DMS 273 (cell line): ENCODE measurements at regions not wholly inside any gene's neighbourhood (a gene's known extent, or its start where the extent isn't known, plus 50 kb on each side); places are given as distances from the start of the nearest gene placed in this dataset.
A peak's percentile ranks its signal among the peaks of the same experiment; 100 is the strongest.
"Not testable (repeated sequence)": the region's sequence is repeated elsewhere in the genome, so short reads cannot be mapped to it uniquely, and the experiment has no call there.

Experiments used
- DNase-seq: peaks from one replicate; lab custom pipeline; 2025; ENCODE audit not compliant: unreplicated experiment; lab: John Stamatoyannopoulos, UW

DNA sequence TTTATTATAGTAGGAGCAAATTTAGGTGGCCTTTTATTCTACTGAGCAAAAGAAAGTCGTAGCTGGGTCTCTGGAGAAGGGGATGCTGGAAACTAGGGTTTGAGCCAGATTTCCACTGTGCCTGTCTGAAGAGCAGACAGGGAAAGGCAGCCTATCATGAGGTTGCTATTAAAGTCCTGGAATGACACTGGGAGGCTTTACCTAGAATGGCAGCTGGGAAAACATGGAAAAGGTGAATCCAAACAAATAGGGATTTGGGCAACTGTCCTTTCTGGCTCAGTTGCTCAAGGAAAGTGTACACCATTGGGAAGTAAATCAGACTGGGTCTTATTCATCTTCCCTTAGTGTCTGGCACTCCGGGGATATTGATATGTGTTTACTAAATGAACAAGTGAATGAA, 154.6 kb downstream of the MTX2 start:
- DNase-seq: no peak

DNA sequence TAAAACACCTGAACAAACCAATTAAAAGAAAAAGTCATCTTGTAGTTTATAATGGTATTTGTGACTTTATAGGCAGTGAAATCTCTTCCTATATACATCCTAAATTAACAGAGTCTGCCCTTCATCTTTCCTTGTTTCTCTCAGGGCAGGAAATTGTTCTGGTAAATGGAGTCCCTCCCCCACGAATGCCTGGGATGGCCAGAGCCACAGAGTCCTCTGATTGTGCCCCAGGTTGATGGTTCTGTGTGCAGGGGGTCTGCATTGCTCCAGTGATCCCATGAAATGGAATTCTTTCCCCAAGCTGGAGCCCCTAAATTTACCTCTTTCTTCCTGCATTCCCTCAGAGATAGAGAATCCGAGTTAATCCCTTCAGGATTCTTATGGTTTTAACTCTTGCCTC, 155.5 kb downstream of the MTX2 start:
- DNase-seq: no peak

DNA sequence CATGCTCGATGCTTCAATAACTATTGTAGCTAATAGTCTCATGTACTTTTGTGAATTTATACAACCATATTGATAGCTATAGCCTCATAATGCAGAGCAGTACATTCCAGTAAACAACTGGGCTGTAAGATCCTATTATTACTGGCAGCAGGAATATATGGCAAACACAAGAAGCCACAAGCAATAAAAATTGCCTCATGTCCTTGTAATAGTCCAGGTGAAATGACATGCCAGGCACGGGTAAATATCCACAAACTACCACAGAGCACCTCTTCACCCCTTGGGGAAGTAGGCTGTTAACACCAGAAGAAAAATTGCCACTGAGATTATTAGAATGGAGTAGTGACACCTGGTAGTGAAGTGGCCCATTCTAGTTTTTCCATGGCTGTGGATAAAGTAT, 158.3 kb downstream of the MTX2 start:
- DNase-seq: no peak

DNA sequence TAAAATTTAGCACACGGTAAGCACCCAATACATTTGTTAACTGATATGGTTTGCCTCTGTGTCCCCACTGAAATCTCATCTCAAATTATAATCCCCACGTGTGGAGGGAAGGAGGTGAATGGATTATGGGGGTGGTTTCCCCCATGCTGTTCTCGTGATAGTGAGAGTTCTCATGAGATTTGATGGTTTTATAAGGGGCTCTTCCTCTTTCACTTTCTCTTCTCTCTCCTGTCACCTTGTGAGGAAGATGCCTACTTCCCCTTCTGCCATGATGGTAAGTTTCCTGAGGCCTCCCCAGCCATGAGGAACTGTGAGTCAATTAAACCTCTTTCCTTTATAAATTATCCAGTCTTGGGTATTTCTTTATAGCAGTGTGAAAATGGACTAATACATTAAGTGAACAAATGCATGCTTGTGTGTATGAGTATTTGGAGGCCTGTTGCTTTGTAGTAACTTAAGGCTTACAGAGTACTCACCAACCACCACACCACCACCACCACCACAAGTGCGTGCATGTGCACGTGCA, 159.8 kb downstream of the MTX2 start:
- DNase-seq: not testable (repeated sequence)

DNA sequence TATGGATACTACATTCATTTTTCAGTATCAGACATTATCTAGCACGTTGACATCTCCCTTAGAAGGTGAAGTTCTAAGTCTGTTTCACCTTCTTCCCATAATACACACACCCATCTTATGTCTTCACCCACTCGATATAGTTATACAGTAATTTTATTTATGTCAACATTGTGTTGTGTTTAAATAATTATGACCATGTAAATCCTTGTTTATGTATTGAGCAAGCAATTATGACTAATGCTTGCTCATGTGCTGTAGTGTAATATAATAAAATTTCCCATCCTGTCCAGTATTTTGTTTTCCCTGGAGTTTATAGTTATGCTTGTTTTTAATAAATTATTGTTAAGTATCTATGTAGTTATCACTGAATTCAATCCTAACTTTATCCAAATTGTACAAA, 163.2 kb downstream of the MTX2 start:
- DNase-seq: no peak

DNA sequence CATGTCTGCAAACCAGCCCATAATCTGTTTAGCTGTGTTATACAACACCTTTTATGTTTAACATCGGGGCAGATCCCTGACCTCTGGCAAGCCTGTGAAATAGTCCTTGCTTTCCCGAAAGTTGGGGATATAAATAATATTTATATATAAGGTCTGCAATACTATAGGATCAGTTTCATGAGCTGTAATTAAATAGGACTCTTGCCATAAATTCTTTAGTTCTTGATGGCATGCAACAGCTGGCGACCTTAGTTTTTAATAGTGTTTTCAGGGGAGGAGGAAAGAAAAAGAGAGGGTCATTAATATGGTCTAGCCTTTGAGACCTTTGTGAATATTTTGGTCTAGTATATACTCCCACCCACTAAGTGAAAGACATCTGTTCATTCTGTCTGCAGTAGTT, 166.5 kb downstream of the MTX2 start:
- DNase-seq: no peak

DNA sequence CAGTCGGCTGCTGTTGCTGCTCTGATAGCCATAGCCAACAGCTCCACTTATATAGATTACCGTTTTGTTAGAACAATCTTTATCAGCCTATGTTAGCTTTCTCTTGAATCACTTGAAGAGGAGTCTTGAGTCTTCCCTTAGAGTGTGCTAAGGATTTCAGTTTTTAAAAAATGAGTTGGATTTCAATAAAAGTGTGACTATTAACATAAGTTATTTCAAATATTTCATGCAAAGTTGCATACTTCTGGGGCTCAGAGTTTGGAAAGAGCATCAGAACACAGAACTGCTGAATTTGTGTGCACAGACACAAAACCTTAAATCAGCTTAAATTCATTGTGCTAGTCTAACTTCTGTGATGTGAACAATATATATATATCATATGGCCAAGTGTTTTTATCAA, 174.7 kb downstream of the MTX2 start:
- no peak for DNase-seq

DNA sequence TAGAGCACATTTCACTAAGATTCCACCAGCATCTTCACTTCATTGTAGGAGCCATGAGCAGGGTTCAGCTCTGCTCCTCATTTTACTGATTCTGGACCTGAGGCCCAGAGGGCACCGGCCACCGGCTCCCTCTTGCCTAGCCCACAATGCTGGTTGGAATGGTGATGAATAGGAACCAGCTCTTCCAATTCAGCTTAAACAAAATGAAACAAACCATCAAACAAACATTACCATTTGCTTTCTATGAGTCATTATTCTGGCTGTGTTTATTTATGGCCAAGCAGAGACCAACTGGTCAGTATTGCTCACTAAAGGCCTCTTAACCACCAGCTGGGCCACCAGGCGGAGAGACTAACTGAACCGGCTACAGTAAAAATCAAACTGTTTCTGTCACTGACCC, 176.7 kb downstream of the MTX2 start:
- DNase-seq: no peak

DNA sequence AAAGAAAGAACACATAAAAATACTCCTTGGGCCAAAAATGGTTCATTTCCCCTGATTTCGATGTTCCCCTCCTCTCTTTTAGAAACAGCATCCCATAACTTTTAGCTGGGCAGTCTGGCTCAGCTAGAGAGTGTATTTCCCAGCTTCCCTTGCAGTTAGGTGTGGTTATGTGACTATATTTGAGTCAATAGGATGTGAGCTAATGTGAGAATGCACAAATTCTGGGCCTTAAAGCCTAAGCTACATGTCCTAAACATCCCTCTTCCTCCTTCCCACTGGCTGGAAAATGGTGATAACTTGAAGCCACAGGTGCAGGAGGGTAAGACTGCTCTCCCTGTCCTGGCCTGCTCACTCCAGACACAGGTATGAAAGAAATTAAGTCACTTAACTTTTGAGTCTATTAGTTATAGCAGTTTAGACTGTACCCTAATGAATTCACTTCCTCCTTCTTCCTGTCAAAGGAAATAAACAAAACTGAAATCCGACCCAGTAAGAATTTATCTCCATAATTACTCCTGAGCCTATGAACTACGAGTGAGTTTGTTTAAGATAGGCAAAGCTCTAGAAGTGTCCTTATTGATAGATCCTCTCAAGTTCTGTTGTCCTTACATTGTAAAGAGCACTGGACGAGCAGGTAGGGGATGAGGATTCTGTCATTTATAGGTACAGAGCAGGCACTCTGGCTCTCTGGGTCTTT, 177.6 kb downstream of the MTX2 start:
- no peak for DNase-seq

DNA sequence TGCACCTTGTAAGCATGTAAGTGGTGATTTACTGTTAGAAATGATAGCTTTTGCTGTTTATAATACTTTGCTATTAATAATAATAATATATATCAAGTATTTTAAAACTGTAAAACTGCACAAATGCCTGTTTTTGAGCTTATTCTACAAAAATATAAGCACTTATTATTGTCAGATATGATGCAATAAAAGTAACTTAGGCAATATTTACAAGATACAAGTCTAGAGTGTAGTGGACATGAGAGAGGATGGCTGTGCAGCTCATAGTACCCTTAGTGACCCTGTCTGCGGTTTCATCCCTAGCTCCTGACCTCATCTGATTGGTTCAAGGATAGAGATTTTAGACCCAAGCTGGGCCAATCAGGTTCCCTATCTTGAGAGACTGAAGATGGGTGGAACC, 178.4 kb downstream of the MTX2 start:
- no peak for DNase-seq

DNA sequence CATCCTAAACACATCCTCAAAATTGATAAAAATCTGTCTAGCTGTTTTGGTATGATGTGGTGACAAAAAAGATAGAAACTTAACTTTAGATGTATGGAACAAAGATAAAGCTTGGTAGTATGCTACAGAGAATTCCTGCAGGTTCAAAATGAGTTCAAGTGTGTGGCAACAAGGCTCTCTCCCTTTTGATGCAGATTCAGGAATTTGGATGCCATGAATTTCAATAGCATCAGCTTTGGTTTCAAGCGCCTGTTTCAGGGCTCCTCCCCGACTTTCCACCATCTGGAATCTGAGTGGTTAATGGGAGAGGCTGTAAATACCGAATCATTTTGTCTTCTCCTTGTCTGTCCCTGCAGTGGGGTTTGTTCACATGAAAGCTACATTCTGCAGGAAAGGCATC, 180.6 kb downstream of the MTX2 start:
- DNase-seq: no peak

DNA sequence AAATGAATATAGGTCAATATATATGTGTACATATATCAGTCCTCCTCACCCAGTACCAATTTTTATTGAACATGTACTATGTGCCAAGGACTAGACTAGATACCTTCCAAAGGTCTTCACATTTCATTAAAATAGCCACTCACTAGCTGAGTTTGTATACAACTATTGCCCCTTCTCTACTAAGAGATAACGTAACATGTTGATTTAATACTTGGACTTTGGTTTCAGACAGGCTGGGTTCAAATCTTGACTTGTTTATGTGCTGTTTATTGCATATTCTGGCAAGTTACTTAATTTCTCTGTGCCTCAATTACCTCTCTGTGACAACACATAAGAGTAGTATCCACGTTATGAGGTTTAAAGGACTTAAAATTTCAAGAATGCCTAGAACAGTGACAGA, 184.5 kb downstream of the MTX2 start:
- DNase-seq: no peak

DNA sequence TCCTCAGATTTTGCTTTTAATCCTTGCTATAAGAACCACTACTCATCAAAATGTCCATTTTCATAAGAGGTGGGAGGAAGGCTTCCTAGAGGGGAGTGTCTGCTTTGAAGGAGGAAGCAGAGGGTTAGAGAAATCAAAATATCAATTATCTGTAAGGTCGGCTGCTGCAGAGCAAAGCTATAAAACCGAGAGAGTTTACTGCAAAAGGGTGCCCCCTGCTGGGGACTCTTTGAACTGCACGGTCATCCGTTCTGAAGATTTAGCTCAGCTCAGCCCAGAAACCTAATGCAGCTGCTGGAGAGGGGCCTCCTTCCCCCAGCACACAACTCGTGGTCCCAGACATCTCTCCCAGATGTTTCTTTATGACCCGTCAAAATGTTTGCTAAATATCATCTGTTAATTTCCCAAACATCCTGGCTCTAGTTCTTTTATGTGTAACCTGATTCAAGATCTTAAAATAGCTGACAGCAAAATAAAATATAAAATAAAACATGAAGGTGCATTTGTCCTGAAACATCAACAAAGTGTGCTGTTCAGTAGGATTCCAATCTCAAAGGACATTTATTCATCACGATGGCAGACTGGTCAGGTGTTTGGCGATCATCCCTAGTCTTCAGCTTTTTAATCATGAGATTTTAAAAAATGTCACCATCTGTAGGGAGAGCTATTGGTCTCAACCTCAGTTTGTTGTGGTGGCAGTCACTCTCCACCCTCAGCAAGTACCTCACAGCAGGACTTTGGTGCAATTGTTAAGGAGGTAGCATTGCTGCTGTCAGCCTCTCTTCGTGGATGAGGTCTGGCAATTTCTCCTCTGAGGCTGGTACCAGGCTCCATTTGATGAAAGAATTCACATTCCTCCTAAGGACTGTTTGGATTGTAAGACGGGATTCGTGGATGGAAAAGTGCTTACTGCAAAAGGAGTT, 185.9 kb downstream of the MTX2 start:
- peak; percentile 90 for DNase-seq

DNA sequence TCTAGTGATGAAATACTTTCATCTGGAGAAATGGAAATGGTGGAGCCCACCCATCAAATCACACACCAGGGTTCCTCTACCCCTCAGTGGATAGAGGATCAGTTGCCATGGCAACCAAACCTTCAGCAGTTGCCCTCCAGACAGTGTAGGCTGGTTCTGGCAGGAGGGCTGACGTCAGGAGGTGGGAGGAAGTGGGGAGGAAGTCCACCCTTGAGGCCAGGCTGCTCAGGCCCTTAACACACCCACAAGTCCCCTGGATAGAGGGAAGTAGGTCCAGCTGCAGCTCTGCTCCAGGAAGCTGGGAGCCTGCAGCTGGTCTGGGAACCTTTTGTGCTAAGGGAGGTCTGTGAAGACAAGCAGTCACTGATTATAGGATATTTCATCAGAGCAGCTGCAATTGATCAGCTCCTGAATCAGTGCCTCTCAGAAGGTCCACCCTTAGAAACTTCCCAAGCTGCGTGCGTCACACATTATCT, 186.6 kb downstream of the MTX2 start:
- peak; percentile 52 for DNase-seq

DNA sequence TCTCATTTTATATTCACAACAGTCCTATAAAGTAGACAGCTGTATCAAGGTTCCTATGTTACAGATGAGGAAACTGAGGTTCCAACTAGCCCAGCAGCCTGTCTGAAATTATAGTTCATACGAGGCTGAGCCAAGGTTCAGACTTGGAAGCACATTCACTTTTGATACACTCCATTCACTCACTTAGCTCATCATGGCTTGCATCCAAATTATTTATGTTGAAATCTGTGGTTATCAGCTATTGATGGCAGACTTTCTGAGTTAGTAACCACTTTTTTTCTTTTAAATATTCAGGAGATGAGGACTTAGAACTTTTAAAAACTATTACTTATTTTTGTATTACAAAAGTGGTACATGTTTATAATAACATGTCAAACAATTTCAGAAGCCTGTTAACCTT, 188.2 kb downstream of the MTX2 start:
- no peak for DNase-seq

DNA sequence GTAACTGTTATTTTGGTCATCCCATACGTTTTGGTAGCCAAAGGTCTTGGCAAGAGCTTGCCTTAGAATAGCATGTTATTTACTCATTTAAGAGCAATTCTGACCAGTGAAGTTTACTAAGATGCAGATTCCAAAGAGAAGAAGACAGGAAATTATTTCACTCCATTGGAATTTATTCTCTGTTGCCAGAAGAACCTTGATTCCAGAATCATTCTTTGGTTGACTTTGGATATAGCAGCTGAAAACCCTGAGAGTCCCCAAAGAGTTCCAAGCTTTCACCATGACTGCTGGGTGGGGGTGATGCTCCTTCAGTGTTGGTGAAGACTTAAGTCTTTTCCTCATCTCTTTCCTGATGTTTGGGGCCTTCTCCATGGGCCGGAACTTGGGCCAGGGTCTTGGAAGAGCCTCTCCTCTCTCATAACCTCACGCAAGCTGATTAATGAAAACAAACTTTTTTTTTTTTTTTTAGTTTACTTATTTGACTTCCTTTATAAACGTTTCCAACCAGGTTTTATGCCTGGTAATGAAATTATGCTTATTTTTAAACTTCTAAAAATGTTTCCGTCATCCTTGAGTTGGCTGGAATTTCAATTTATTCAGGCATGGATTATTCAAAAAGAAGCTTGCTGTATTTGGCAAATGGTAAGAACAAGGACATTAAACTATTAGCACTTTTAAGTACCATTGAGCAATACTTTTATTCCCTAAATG, 192.0 kb downstream of the MTX2 start:
- DNase-seq: no peak

DNA sequence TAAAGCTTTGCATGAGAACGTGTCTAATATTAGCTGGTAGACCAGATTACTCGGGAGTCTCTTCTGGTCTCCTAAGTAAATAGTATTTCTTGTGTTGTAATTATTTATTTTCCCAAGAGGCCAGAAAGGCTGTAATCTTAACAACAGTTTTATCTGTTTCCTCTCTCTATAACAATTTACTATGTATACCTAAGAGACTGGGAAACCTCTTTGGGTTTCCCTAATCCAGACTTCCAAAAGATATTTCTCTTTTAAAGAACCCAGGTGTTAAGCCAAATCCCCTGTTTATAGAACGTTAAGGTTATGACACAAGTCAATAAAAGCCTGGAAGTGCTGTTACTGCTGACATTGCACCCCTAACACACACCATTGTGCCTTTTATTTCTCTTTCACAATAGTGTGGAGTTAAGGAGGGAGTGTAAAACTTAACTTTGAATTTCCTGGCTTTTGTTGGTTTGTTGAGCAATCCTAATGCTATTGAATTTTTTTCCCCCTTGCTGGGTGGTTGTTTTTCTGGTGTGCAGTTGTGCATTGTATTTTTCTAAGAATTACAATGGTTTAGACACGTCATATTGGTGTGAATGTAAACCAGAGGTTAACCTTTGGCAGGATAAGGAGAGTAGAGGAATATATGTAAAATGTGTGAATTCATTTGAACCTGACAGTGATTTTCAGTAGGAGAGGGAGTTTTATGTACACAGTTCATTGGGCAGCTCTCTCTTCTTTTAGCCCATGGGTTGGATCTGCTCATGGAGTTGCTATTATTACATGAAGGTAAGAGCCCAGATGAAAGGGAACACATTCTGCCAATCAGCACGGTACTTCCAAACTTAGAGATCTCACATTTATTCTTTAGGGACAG, 192.8 kb downstream of the MTX2 start:
- no peak for DNase-seq

DNA sequence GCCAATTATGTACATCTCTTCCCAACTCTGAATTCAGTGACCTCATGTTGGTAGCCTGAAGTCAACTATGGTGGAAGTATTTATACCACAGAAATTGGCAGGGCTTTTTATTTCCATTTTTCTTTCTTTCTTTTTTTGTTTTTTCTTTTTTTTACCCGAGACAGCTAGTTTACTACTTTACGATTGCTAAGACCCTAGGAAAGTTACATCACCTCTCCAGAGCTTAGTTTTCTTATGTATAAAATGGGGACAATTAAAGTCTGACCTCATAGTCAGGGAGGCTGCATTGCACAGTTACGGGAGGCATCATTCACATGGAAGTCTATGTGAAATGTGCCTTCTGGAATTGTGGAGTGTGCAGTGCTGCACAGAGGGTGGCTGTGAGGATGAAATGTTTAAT, 194.3 kb downstream of the MTX2 start:
- DNase-seq: no peak

DNA sequence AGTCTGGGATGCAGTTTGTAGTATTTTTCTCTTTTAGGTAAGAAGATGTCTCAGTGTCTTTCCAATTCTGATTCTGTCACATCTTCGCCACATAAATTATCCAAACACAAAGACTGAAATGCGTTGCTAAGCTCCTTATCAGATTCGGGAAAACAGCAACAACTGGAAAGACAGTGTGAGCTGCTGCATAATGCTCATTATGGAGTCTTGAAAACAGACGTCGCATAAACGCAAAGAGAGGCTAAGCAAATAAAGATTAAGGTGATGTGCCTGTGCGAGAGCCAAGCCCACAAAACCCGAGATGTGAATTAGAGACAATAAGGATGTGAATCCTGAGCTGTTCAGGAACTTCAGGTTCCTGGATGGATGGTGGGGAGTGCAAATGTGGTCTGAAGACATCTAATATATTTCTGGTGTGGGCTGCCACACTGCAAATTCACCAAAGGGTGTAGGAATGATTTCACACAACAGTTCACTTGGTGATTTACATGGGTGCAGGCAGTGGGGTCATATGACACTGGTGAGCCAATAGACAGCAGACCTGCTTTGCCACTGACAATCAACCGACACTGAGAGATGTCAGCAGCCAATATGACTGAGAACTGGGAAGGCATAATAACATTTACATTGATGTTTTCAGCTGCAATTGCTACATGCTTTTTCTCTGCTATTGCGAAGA, 195.8 kb downstream of the MTX2 start:
- DNase-seq: no peak

DNA sequence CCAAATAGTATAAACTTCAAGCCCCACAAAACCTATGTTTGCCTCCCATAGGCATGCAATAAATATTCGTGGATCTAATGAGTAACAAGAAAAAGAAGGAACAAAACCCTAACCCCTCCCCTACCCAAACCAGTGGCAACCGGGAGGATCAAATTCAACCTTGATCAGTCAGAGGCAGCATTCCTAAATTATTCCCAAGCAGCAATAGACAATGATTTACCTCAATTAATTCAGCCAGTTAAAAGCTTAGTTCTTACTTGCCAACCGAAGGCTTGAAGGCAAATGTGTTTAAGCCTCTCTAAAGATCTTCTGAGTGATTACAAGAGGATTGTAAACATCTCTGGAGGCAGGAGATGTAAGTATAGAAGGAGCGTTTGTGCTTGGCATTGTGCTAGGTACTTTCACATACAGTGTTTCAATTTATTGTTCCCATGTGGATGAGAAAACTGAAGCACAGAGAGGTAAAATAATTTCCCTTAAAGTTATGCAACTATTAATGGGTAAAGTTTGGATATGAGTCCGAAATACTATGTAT, 197.7 kb downstream of the MTX2 start:
- no peak for DNase-seq
